HG03139 (cell line): ENCODE measurements at regions not wholly inside any gene's neighbourhood (a gene's known extent, or its start where the extent isn't known, plus 50 kb on each side); places are given as distances from the start of the nearest gene placed in this dataset.

Experiments
- ATAC-seq: cut with Tn5 transposase; IDR thresholded peaks from one replicate; pipeline ENCODE4 v1.9.1; 2021; ENCODE audit not compliant: unreplicated experiment

DNA sequence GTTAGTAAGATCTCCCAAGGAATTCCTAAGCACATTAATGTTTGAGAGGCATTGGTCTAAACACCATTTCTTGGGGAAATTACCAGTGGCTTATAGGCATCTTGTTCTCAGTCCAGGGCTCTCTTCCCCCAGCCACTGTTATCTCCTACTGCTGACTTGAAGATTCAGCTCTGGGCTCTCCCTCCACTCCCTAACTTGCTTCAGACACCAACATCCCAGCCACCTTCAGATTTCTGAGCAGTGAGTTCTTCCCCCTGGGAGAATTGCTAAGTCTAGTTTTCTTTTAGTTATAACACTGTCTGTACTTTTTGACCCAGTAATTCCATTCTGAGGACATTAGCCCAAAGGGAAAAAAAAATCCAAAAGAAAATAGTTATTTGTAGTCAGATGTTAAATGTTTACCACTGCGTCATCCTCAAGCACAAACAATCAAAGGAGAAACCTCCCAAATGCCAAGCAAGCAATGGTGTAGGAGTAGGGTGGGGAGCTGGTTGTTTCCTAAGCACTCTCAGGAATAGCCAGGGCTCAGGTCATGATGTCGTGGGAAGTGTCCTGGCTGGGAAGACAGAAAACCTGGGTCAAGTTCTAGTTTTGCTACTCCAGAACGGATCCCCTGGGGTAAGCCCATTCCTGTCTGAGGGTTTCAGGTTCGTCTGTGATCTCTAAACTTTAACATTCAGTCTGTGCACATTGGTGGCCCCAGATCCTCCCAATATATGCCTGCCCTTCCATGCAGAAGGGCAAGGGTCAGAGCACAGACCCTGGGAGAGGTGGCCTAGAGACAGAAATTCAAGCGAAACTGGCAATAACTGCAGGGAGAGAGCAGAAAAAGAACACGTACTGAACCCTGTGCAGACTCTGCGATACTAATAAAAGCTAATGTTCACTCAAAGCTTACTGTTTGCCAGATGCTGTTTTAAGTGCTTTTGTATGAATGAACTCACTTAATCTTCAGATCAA is 191.1 kb upstream of the FGGY start:
- no peak for ATAC-seq

DNA sequence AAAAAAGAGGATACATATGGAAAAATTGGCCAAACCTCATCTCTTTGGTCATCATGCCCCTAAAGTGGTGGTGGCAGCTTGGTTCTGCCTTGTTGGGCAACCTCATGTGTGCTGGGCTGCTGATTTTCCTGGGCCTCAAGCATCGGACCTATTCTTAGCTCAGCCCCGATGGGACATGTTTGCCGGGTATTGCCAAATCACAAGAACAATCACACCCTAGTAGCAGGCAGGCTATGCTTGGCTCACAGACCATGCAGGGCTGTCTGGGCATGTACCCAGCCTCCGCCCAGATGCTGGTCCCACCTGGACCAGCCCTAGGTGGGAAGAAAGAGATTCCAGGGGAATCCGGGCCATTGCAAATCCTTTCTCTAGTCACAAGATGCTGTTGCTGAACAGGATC is 189.4 kb upstream of the FGGY start:
- no peak for ATAC-seq

- ATAC-seq, result no peak
Measured at GRCh38 chr1:59107916-59108315, 189.0 kb upstream of the FGGY start.

DNA sequence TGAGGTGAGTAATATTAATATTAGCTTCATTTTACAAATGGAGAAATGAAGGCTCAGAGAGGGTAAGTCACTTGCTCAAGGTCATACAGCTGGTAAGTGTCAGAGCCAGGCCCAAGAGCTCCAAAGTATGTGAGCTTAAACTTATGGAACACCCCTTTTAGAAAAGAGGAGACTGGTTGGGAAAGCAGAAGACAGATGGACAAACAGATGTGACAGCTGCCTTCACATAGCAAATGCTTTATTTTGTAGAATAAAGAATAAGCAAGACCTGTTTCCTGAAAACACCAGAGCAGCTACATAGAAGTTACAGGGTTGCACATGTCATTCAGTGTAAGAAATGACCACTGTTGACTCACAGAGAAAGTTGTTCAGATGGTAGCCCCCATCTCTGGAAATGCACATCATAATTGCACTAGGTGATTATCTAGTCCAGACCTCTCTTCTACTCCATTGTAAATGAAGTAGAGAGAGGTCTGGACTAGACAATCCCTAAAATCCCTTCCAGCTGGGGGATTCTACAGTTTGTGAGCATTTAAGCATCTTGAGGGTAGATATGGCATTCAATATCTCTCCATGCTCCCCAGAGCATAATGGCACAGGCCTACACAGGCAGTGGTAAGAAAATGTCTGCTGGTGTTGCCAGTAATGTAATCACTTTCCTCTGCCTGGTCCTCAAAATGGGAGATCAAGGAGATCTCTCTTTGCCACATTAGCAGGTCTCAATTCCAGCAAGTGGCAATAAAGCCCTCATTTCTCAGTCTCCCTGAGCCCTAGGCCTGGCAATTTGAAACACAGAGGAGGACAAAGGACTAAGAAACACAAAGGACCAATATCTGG is 188.2 kb upstream of the FGGY start:
- no peak for ATAC-seq

GRCh38 chr1:59110271-59110670 is 186.6 kb upstream of the FGGY start:
- ATAC-seq, result no peak

DNA sequence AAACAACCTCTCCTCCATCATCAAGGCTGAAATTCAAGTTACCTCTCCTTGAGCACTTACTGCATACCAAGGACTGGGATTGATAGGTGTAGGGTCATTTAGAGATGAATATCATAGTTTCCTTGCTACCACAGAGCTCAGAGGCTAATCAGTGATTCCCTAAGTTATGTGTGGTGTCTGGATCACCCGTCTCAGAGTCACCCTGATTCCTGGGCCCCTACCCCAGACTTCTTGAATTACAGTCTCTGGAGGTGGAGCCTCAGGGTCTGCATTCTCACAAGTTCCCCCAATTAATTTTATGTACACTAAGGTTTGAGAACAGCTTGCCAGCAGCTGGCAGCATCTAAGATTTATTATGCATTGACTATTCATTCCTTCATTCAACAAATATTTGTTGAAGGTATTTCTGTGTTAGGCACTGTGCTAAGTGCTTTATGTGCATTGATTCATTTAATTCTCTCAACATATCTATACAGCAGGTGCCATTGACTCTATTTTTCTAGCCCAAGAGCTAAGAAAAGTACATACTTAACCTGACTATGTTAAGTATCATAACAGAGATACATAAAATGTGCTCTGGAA is 182.9 kb upstream of the FGGY start:
- ATAC-seq, result no peak

DNA sequence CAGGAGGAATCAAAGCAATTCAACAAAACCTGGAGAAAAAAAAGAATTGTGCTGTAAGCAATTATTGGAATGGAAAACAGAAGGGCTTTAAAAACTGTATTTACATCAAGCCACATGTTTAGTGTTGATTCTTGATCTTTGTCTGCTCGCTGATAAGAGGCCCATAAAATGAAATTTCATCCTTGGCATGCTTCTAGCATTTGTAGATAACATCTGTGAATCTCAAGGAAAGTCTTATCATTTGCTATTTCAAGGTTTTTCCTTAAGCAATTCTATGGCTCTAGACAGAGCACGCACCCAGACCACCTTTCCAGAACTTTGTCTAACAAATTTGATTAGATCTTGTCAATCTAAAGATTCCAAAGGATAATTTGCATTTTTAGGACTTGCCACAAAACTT is 181.0 kb upstream of the FGGY start:
- ATAC-seq, result no peak

GRCh38 chr1:59116920-59117542 is 179.9 kb upstream of the FGGY start:
- ATAC-seq, result no peak

- ATAC-seq, result no peak
Measured at GRCh38 chr1:59122527-59122926, 174.4 kb upstream of the FGGY start.

GRCh38 chr1:59123081-59123681 is 173.7 kb upstream of the FGGY start:
- ATAC-seq, result no peak

- ATAC-seq, result no peak
Measured at GRCh38 chr1:59124166-59124565, 172.7 kb upstream of the FGGY start.

- ATAC-seq, result no peak
Measured at GRCh38 chr1:59125154-59125553, 171.7 kb upstream of the FGGY start.

GRCh38 chr1:59125676-59126320 is 171.1 kb upstream of the FGGY start:
- ATAC-seq, result no peak

DNA sequence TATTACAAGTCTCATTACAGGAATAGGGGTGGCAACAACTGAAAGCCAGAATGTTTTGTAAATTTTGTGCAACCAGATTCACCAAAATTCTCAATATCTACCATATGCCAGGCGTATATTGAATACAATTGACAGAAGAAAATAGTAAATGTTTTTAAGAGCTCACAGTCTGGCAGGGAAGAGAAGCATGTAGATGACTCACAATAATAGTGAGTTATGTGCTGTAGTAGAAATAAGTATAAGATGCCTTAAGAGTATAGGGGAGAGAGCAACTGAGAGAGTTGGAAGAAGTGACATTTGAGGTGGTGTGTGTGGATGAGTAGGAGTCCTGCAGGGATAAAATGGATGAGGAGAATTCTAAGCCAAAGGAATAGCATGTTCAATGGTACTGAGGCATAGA is 170.5 kb upstream of the FGGY start:
- ATAC-seq, result no peak

DNA sequence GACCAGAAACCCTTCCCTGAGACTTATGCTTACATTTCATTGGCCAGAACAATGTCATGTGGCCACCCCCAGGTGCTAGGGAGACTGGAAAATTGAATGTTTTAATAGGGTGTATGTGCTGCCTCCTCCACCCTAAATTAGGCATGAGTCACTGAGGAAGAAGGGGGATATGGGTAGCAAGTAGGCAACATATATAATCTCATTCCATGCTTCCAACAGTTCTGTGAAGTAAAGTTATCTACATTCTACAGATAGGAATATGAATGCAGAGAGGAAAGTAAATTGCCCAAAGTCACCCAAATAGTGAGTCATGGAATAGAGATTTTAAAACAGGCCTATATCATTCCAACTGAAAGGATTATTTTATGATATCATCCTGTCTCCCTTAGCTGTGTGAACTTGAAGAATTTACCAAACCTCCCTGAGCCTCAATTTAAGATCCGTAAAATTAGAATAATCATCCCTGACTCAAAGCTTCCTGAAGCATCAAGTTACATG is 168.6 kb upstream of the FGGY start:
- ATAC-seq, result no peak

DNA sequence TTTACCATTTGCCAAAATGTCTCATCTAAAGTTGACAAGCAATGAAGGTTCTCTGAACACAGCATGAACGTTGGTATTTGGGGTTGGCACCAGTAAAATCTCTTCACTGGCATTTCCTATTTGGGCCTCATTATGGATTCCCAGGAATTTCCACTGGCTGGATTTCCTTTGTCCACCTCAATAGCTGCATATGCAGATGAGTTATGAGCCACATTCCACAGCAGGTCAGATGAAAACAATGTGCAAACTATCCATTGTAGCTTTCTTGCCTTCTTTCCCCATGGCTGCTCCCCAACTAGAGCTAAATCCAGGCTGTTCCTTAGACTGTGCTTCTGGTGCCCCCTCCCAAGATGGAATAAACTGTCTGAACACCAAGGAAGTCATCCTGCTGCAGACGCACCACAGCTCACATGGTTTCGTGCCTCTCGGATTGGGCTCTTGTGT is 168.1 kb upstream of the FGGY start:
- ATAC-seq, result no peak

DNA sequence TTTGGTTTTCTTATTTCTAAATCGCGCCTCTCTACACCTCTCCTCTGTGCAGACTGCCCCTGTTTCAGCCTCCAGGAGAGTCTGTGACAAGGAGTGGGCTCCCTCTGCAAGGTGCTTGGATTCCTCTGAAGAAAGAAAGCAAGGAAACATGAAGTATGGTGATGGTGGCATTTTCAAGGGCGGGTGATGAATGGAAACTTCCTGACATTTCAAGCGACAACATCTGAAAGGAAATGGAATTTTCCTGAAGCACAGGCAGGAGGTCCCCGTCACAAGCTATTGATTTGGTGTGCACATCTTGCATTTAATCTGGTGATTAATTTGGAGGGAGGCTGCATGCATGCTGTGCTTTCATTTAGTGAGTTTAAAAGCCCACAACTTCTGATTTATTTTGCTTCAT is 164.6 kb upstream of the FGGY start:
- ATAC-seq, result no peak

GRCh38 chr1:59133997-59134396 is 162.9 kb upstream of the FGGY start:
- no peak for ATAC-seq

DNA sequence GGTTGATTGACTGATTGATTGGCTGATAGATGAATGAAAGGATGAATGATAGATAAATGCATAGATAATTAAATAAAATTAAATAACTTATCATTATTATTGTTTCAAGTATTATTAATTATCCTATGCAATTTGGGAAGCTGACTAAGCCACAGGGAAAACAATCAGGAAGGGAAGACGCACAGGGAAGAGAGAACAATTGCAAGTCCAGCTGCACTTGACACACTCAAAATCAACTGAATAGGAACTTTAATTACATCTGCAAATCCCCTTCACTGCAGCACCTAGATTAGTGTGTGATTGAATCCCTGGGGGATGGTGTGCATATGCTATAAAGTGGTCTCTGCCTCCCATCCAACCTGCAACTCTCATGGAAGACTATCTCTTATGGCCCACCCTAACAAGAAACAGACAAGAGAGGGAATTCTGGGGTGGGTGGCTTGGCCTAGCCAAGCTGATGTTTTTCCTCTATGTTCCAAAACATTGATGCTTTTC is 161.1 kb upstream of the FGGY start:
- ATAC-seq, result no peak
